ENCODE measurements at regions not wholly inside any gene's neighbourhood (a gene's known extent, or its start where the extent isn't known, plus 50 kb on each side); places are given as distances from the start of the nearest gene placed in this dataset.
A peak's percentile ranks its signal among the peaks of the same experiment; 100 is the strongest.

DNA sequence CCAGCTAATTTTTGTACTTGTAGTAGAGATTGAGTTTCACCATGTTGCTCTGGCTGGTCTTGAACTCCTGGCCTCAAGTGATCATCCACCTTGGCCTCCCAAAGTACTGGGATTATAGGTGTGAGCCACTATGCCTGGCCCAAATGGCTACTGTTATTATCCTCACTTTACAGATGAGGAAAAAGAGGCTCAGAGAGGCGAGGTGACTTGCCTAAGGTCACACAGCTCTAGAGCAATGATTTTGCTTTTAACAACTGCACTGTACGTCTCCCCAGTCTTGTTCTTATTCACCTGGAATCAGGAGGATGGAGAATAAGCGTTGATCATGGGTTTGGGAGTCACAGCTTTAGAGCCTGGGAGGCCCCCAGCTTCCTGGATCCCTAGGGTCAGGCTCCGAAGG lies 69.8 kb upstream of the NCOR2 start:
- no peak for TF ChIP-seq CTCF (IDR thresholded peaks at IDR 0.05; ENCODE audit: insufficient read depth, low read length)
- DNase-seq (ENCODE audit: low read depth) = no peak
- H3K4me3 ChIP-seq (ENCODE audit: low read depth, low read length) = no peak overlapping the region

- DNase-seq (ENCODE audit: low read depth) = peak; percentile 87
- no peak overlapping the region for H3K4me3 ChIP-seq (ENCODE audit: low read depth, low read length)
- TF ChIP-seq CTCF (IDR thresholded peaks at IDR 0.05; ENCODE audit: insufficient read depth, low read length) = no peak
These were observed 68.9 kb upstream of the NCOR2 start for GRCh38 chr12:124636138-124636978.

GRCh38 chr12:124635316-124635715 lies 67.9 kb upstream of the NCOR2 start:
- no peak for TF ChIP-seq CTCF (IDR thresholded peaks at IDR 0.05; ENCODE audit: insufficient read depth, low read length)
- no peak for DNase-seq (ENCODE audit: low read depth)
- H3K4me3 ChIP-seq (ENCODE audit: low read depth, low read length) = no peak overlapping the region

DNA sequence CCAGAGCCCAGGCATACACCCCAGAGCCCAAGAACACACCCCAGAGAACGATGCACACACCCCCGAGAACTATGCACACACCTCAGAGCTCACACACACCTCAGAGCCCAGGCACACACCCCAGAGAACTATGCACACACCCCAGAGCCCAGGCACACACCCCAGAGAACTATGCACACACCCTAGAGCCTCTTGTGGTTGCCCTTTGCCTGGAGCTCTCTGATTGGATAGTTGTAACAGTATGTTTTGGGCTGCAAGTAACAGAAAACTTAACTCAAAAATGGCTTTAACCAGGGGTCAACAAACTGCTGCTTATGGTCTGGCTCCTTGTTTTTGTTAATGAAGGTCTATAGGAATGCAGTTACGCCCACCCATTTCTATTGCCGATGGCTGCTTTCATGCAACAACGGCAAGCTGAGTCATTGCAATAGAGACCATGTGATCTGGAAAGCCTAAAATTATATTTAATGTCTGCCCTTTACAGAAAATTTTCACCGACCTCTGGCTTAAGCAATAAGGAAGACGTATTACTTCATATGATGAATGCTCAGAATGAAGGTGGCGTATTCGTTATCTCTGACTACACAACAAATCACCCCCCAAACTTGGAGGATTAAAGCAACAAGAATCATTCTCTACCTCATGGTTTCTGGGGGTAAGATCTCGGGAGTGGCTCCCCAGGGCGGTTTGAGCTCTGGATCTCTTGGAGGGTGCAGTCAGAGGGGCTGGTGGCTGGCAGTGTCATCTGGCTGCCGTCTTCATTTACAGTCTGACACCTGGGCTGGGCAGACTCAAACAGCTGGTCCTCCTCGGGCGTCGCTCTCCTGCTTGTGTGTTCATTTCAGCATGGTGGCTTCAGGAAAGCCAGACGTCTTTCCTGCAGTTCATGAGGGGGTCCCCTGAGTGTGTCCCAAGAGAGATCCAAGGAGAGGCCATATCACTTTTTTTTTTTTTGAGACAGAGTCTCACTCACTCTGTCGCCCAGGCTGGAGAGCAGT lies 66.3 kb upstream of the NCOR2 start:
- no peak overlapping the region for H3K4me3 ChIP-seq (ENCODE audit: low read depth, low read length)
- peak; percentile 56 for DNase-seq (ENCODE audit: low read depth)
- TF ChIP-seq CTCF (IDR thresholded peaks at IDR 0.05; ENCODE audit: insufficient read depth, low read length) = no peak

DNA sequence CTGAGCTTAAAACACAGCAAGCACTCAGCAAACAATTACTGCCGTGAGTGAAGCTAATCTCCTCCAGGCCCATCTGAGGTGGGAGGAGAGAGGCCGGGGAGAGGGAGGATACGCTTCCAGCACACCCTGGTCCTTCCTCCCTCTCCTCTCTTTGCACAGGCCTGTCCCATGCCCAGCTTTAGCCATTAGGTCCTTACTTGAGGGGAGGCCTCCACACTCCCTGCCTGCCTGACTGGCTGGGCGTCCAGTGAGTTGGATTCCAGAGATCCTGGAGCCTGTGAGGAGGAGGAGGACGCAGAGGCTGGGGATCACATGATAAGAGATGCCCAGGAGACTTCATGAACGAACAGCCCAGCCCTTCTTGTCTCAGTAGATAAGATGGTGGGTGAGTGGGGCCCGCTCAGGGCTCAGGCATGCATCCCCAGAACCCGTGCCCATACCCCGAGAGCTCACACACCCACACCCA lies 65.1 kb upstream of the NCOR2 start:
- TF ChIP-seq CTCF (IDR thresholded peaks at IDR 0.05; ENCODE audit: insufficient read depth, low read length) = no peak
- DNase-seq (ENCODE audit: low read depth) = peak; percentile 62
- no peak overlapping the region for H3K4me3 ChIP-seq (ENCODE audit: low read depth, low read length)

GRCh38 chr12:124631681-124632256 lies 64.4 kb upstream of the NCOR2 start:
- H3K4me3 ChIP-seq (ENCODE audit: low read depth, low read length) = no peak overlapping the region
- DNase-seq (ENCODE audit: low read depth) = no peak
- TF ChIP-seq CTCF (IDR thresholded peaks at IDR 0.05; ENCODE audit: insufficient read depth, low read length) = no peak

Data from fibroblast of the aortic adventitia (primary cell).